Retinal pigment epithelial cell (primary cell): ENCODE measurements at regions not wholly inside any gene's neighbourhood (a gene's known extent, or its start where the extent isn't known, plus 50 kb on each side); places are given as distances from the start of the nearest gene placed in this dataset.
"Not testable (repeated sequence)": the region's sequence is repeated elsewhere in the genome, so short reads cannot be mapped to it uniquely, and the experiment has no call there.

Experiments
- DNase-seq: peaks from one replicate; pipeline ENCODE4 v3.0.0-alpha.2; 2010; ENCODE audit warnings: low read depth
- H3K4me3 ChIP-seq: 2 replicates; pipeline ENCODE4 v1.5.1; 2011; ENCODE audit warnings: mild to moderate bottlenecking, low read length, control low read depth, moderate library complexity
- TF ChIP-seq, protein P1 (sequence below): conservative IDR thresholded peaks from 2 replicates; pipeline ENCODE4 v1.5.1; 2011; ENCODE audit warnings: low read depth, low read length, control low read depth, inconsistent platforms

GRCh38 chr2:13681936-13682335 is 950.6 kb upstream of the LRATD1 start:
- no peak overlapping the region for H3K4me3 ChIP-seq
- DNase-seq = peak; percentile 28
- TF ChIP-seq, protein P1, sequence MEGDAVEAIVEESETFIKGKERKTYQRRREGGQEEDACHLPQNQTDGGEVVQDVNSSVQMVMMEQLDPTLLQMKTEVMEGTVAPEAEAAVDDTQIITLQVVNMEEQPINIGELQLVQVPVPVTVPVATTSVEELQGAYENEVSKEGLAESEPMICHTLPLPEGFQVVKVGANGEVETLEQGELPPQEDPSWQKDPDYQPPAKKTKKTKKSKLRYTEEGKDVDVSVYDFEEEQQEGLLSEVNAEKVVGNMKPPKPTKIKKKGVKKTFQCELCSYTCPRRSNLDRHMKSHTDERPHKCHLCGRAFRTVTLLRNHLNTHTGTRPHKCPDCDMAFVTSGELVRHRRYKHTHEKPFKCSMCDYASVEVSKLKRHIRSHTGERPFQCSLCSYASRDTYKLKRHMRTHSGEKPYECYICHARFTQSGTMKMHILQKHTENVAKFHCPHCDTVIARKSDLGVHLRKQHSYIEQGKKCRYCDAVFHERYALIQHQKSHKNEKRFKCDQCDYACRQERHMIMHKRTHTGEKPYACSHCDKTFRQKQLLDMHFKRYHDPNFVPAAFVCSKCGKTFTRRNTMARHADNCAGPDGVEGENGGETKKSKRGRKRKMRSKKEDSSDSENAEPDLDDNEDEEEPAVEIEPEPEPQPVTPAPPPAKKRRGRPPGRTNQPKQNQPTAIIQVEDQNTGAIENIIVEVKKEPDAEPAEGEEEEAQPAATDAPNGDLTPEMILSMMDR = no peak

DNA sequence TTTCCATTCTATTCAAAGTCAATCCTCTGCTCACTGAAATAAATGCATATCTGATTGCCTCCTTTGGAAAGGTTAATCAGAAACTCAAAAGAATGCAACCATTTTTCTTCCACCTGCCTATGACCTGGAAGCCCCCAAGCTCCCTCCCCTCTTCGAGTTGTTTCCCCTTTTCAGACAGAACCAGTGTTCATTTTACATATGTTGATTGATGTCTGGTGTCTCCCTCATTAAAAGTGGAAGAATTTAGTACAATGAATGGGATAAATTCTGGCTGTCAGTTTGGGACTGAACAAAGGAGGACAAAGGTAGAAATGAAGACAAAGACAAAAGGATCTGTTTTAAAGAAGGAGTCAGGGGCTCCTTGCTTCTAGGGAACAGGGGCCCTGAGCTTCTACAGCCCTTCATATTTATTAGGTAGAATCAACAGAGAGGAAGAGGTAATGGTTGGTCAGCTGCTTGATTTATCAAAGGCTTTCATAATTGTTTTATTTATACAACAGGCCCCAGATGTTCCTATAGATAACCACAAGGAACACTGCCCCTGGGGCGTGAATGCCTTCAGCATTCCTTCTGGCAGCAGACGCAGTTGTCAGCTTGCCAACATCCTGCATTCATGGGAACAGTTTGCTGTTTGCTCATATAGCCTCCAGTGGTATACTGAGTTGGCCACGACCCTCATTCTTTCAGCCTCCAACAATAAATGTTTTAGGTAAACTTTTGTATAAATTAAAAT is 949.8 kb upstream of the LRATD1 start:
- TF ChIP-seq, protein P1 = no peak
- DNase-seq = peak; percentile 55

DNA sequence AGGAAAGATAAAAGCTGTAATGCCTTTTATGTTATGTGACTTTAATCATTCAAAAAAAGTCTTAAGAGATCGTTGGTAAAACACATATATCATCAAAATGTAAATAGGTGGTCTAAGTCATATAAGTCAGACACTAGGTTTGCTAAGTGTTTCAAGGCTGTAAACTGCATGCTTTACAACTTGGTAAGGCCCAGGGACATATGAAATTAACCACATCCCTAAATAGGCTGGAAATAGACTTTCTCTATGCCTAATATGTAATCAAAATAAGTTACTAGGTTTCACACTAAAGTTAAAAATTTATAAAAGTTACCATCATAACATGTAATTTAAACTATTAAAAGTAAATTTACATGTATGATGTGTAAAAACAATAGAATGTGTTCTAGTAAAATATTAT is 946.3 kb upstream of the LRATD1 start:
- DNase-seq = no peak
- H3K4me3 ChIP-seq = no peak overlapping the region
- TF ChIP-seq, protein P1 = no peak

More for the DNA sequence above, 949.8 kb upstream of the LRATD1 start:
- H3K4me3 ChIP-seq = no peak overlapping the region

- TF ChIP-seq, protein P1 = no peak
These were observed 937.8 kb upstream of the LRATD1 start for GRCh38 chr2:13694673-13695072.

DNA sequence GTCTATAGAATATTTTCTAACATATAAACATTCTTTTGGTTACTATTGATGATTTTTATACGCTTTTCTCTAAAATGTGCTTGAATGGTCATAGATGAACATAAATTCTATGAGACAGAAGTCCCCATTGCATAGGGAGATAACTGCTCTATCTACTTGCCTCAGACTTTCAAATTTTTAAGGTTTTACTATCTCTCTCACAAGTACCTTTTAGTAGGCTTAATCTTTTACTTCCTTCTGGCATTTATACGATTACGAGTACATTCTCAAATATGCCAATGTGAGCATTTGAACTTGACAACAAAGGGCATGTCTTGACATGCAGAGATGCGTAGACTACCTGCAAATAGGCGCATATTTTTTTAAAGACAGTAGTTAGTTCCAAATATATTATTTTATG is 935.9 kb upstream of the LRATD1 start:
- no peak for DNase-seq
- H3K4me3 ChIP-seq = no peak overlapping the region
- TF ChIP-seq, protein P1 = no peak

More at GRCh38 chr2:13694673-13695072, 937.8 kb upstream of the LRATD1 start:
- no peak overlapping the region for H3K4me3 ChIP-seq
- no peak for DNase-seq

DNA sequence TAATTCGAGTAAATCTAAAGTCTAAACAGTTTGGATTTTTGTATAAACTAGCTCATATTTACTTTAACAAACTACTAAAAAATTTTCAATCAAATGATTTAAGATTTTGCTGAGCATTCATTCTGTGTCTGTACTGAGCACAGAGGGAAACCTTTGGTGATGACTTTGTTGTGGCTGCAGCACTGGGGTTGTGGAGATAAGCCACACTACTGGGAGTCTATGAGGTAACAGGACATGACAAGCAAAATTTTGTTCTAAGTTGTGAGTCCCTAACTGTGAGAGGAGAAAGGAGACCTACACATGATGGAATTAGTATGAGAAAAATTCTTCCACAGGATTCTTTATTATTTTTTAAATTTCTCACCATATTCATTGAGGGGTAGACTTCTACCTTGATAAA is 933.7 kb upstream of the LRATD1 start:
- H3K4me3 ChIP-seq = no peak overlapping the region
- TF ChIP-seq, protein P1 = no peak

DNA sequence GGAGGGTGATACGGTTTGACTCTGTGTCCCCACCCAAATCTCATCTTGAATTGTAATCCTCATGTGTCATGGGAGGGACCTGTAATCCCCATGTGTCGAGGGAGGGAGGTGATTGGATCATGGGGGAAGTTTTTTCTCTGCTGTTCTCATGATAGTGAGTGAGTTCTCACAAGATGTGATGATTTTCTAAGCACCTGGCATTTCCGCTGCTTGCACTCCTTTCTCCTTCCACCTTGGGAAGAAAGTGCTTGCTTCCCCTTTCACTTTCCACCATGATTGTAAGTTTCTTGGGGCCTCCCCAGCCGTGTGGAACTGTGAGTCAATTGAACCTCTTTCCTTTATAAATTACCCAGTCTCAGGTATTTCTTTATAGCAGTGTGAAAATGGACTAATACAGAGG is 932.6 kb upstream of the LRATD1 start:
- not testable (repeated sequence) for H3K4me3 ChIP-seq, DNase-seq

More for the DNA sequence above, 933.7 kb upstream of the LRATD1 start:
- no peak for DNase-seq
